Loucy (cell line): ENCODE measurements at regions not wholly inside any gene's neighbourhood (a gene's known extent, or its start where the extent isn't known, plus 50 kb on each side); places are given as distances from the start of the nearest gene placed in this dataset.
"Not testable (repeated sequence)": the region's sequence is repeated elsewhere in the genome, so short reads cannot be mapped to it uniquely, and the experiment has no call there.

Experiments used
- H2AFZ ChIP-seq: fragments of 200-600 bp; sonication (generic); 2 replicates; pipeline ENCODE4 v1.6.0; 2016; ENCODE audit warnings: antibody characterized with exemption, mild to moderate bottlenecking, low read length, moderate library complexity
- H3F3A ChIP-seq: fragments of 200-600 bp; 2 replicates; pipeline ENCODE4 v1.6.0; 2016; ENCODE audit warnings: antibody characterized with exemption, low read depth, mild to moderate bottlenecking
- H3K27me3 ChIP-seq: fragments of 200-600 bp; sonication (generic); 2 replicates; pipeline ENCODE4 v1.6.1; 2014; ENCODE audit warnings: low read length, mild to moderate bottlenecking; ENCODE audit not compliant: insufficient read depth, poor library complexity, severe bottlenecking
- H3K36me3 ChIP-seq: fragments of 200-600 bp; sonication (generic); 2 replicates; pipeline ENCODE4 v1.6.1; 2016; ENCODE audit warnings: low read length; ENCODE audit not compliant: insufficient read depth
- H3K4me1 ChIP-seq: fragments of 200-600 bp; sonication (generic); 2 replicates; pipeline ENCODE4 v1.5.1; 2014; ENCODE audit warnings: low read length, mild to moderate bottlenecking; ENCODE audit not compliant: insufficient read depth, poor library complexity, severe bottlenecking
- H3K4me2 ChIP-seq: fragments of 200-600 bp; sonication (generic); 2 replicates; pipeline ENCODE4 v1.6.0; 2014; ENCODE audit warnings: antibody characterized with exemption, low read length, low read depth, mild to moderate bottlenecking; ENCODE audit not compliant: poor library complexity, severe bottlenecking
- H3K4me3 ChIP-seq: fragments of 200-600 bp; sonication (generic); 2 replicates; pipeline ENCODE4 v1.5.1; 2014; ENCODE audit warnings: low read length, mild to moderate bottlenecking, mixed read lengths; ENCODE audit not compliant: poor library complexity, severe bottlenecking
- H3K79me2 ChIP-seq: fragments of 200-600 bp; sonication (generic); 2 replicates; pipeline ENCODE4 v1.6.1; 2014; ENCODE audit warnings: low read length; ENCODE audit not compliant: insufficient read depth
- H3K9ac ChIP-seq: fragments of 200-600 bp; sonication (generic); 2 replicates; pipeline ENCODE4 v1.6.0; 2014; ENCODE audit warnings: mild to moderate bottlenecking, low read depth, low read length, moderate library complexity; ENCODE audit not compliant: poor library complexity, severe bottlenecking
- H3K9me2 ChIP-seq: fragments of 200-600 bp; sonication (generic); replicated peaks from 2 replicates; pipeline ENCODE4 v1.6.1; 2016; ENCODE audit warnings: low read depth, low read length, mixed read lengths
- H3K9me3 ChIP-seq: fragments of 200-600 bp; sonication (generic); 2 replicates; pipeline ENCODE4 v1.6.1; 2014; ENCODE audit warnings: mild to moderate bottlenecking, antibody characterized with exemption, low read length, low read depth; ENCODE audit not compliant: insufficient read depth
- H4K20me1 ChIP-seq: fragments of 200-600 bp; sonication (generic); 2 replicates; pipeline ENCODE4 v1.6.0; 2014; ENCODE audit warnings: antibody characterized with exemption, low read length, mild to moderate bottlenecking; ENCODE audit not compliant: insufficient read depth, poor library complexity, severe bottlenecking
- EZH2phosphoT487 ChIP-seq: fragments of 200-600 bp; IDR thresholded peaks from 2 replicates; pipeline ENCODE4 v1.6.1; 2018; ENCODE audit warnings: antibody characterized with exemption, mild to moderate bottlenecking, moderate library complexity, borderline replicate concordance
- TF ChIP-seq, protein P1 (sequence below): fragments of 200-600 bp; sonication (generic); conservative IDR thresholded peaks from 2 replicates; pipeline ENCODE4 v1.5.1; 2014; ENCODE audit warnings: mild to moderate bottlenecking, antibody characterized with exemption, low read length

DNA sequence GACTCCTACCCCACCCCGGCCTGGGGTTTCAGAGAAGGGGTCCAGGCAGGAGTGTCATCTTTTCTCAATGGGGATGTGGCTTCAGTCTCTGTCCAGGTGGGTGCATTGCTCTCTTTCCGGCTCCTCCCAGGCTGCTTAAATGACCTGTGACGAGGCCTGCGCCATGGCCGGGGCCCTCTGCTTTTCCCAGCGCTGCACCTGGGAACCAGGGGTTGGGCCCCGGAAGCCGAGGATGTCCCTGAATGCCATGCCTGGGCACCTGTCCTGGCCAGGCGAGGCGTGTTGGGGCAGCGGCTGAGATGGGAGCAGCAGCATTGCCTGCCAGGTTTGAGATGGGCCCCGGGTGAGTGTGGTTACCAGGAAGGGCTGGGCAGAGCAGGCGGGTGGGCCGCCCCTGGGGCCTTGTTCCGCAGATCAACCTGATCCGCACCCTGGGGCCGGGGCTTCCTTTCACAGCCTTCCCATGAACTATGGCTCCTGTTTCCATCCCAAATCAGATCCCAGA, 147.4 kb downstream of the SEC14L1 start:
- Histone ChIP-seq H2AFZ (no peak overlapping the region), H3K4me3 (no peak overlapping the region), H3K9me3 (no peaks in the 10 kb centered on the region), H3K4me2 (no peak overlapping the region), H3K27me3 (no peaks in the 10 kb centered on the region), H3K9me2 (no peaks in the 10 kb centered on the region), H3K36me3 (no peaks in the 10 kb centered on the region), H3K4me1 (peaks cover 7% of the 10 kb centered on the region), H3K9ac (no peak overlapping the region), H3F3A (no peaks in the 10 kb centered on the region), H4K20me1 (no peaks in the 10 kb centered on the region), H3K79me2 (no peaks in the 10 kb centered on the region)
- no peak for TF ChIP-seq EZH2phosphoT487
- TF ChIP-seq, protein P1, sequence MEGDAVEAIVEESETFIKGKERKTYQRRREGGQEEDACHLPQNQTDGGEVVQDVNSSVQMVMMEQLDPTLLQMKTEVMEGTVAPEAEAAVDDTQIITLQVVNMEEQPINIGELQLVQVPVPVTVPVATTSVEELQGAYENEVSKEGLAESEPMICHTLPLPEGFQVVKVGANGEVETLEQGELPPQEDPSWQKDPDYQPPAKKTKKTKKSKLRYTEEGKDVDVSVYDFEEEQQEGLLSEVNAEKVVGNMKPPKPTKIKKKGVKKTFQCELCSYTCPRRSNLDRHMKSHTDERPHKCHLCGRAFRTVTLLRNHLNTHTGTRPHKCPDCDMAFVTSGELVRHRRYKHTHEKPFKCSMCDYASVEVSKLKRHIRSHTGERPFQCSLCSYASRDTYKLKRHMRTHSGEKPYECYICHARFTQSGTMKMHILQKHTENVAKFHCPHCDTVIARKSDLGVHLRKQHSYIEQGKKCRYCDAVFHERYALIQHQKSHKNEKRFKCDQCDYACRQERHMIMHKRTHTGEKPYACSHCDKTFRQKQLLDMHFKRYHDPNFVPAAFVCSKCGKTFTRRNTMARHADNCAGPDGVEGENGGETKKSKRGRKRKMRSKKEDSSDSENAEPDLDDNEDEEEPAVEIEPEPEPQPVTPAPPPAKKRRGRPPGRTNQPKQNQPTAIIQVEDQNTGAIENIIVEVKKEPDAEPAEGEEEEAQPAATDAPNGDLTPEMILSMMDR, result no peak

- not testable (repeated sequence) for H3K9me3 ChIP-seq, H4K20me1 ChIP-seq, H3K9me2 ChIP-seq, H3K4me3 ChIP-seq, H3K4me1 ChIP-seq, H3K4me2 ChIP-seq, H3K79me2 ChIP-seq, H3K9ac ChIP-seq, H2AFZ ChIP-seq, H3K36me3 ChIP-seq, H3F3A ChIP-seq, H3K27me3 ChIP-seq
Measured at GRCh38 chr17:77290759-77291558, 150.2 kb downstream of the SEC14L1 start.

GRCh38 chr17:77291591-77292386, 151.0 kb downstream of the SEC14L1 start:
- no peak overlapping the region for H2AFZ ChIP-seq
- no peaks in the 10 kb centered on the region for H3K36me3 ChIP-seq
- no peak overlapping the region for H3K4me2 ChIP-seq
- no peaks in the 10 kb centered on the region for H3K27me3 ChIP-seq
- no peaks in the 10 kb centered on the region for H3K9me3 ChIP-seq
- H4K20me1 ChIP-seq, result no peaks in the 10 kb centered on the region
- no peaks in the 10 kb centered on the region for H3K79me2 ChIP-seq
- H3F3A ChIP-seq, result no peaks in the 10 kb centered on the region
- no peaks in the 10 kb centered on the region for H3K9me2 ChIP-seq
- H3K4me1 ChIP-seq, result no peaks in the 10 kb centered on the region
- no peak for TF ChIP-seq EZH2phosphoT487
- TF ChIP-seq, protein P1, result no peak
- no peak overlapping the region for H3K9ac ChIP-seq
- no peak overlapping the region for H3K4me3 ChIP-seq
